WTC11 (cell line): ENCODE measurements at regions not wholly inside any gene's neighbourhood (a gene's known extent, or its start where the extent isn't known, plus 50 kb on each side); places are given as distances from the start of the nearest gene placed in this dataset.

ENCODE experiments used
- AFF4 ChIP-seq: sonication (generic); formaldehyde crosslinking; IDR thresholded peaks from 2 replicates; pipeline ENCODE4 v1.8.1; 2023; ENCODE audit warnings: mild to moderate bottlenecking, missing genetic modification reagents, borderline replicate concordance
- CTCF ChIP-seq: fragments of 200-600 bp; IDR thresholded peaks from 2 replicates; pipeline ENCODE4 v1.8.0; 2022; ENCODE audit warnings: antibody characterized with exemption
- ESRRA ChIP-seq: sonication (generic); formaldehyde crosslinking; IDR thresholded peaks from 2 replicates; pipeline ENCODE4 v1.8.1; 2022; ENCODE audit warnings: mild to moderate bottlenecking, missing genetic modification reagents, borderline replicate concordance
- FOXP1 ChIP-seq: sonication (generic); formaldehyde crosslinking; IDR thresholded peaks from 2 replicates; pipeline ENCODE4 v1.8.0; 2022; ENCODE audit warnings: missing genetic modification reagents, mild to moderate bottlenecking, moderate library complexity, borderline replicate concordance
- GABPB1 ChIP-seq: sonication (generic); formaldehyde crosslinking; IDR thresholded peaks from 2 replicates; pipeline ENCODE4 v1.8.1; 2023; ENCODE audit warnings: mild to moderate bottlenecking, missing genetic modification reagents
- NFYB ChIP-seq: sonication (generic); formaldehyde crosslinking; conservative IDR thresholded peaks from 2 replicates; pipeline ENCODE4 v1.8.0; 2022; ENCODE audit warnings: low read depth, missing genetic modification reagents
- ZNF512 ChIP-seq: sonication (generic); formaldehyde crosslinking; IDR thresholded peaks from 2 replicates; pipeline ENCODE4 v1.8.1; 2022; ENCODE audit warnings: missing genetic modification reagents, borderline replicate concordance

- TF ChIP-seq FOXP1 (CRISPR knock-in tag) (no peak), CTCF (no peak), ZNF512 (CRISPR knock-in tag) (no peak), NFYB (CRISPR knock-in tag) (no peak), GABPB1 (CRISPR knock-in tag) (no peak), AFF4 (CRISPR knock-in tag) (no peak), ESRRA (no peak)
Observed at GRCh38 chr13:76680112-76680511, 206.1 kb downstream of the KCTD12 start.
